PC-3 (cell line): ENCODE measurements at regions not wholly inside any gene's neighbourhood (a gene's known extent, or its start where the extent isn't known, plus 50 kb on each side); places are given as distances from the start of the nearest gene placed in this dataset.

Experiments used
- ATAC-seq: fragments of 200-7000 bp; cut with Tn5 transposase; 2 replicates; pipeline ENCODE4 v1.9.1; 2020; ENCODE audit warnings: mild to moderate bottlenecking, moderate library complexity
- BruUV-seq: library from RNA; stranded (reverse); fragments of 400-500 nt; replicated peaks from 2 replicates; lab custom pipeline; 2021; lab: Mats Ljungman, UMichigan
- CTCF ChIA-PET: fragments of 300-600 bp; sonication (Branson Sonifier 250); formaldehyde crosslinking; loops from one replicate; lab custom pipeline; 2022; ENCODE audit warnings: antibody characterized with exemption; lab: Charles Lee
- POLR2A ChIA-PET: fragments of 300-600 bp; sonication (Branson Sonifier 250); formaldehyde crosslinking; loops from one replicate; lab custom pipeline; 2022; ENCODE audit warnings: antibody characterized with exemption; ENCODE audit not compliant: unreplicated experiment; lab: Charles Lee
- DNase-seq: peaks from one replicate; pipeline ENCODE4 v3.0.0-alpha.2; 2015
- H2AFZ ChIP-seq: fragments of 300-600 bp; sonication (generic); 2 replicates; pipeline ENCODE4 v1.6.0; 2016; ENCODE audit warnings: antibody characterized with exemption, low read length
- H3F3A ChIP-seq: fragments of 300-600 bp; sonication (generic); one replicate; pipeline ENCODE4 v1.6.0; 2017; ENCODE audit warnings: antibody characterized with exemption, low read length, control low read depth, mild to moderate bottlenecking; ENCODE audit not compliant: unreplicated experiment
- H3K27ac ChIP-seq: fragments of 300-600 bp; sonication (generic); 2 replicates; pipeline ENCODE4 v1.5.1; 2016; ENCODE audit warnings: mild to moderate bottlenecking, low read length
- H3K27me3 ChIP-seq: fragments of 300-600 bp; sonication (generic); 2 replicates; pipeline ENCODE4 v1.6.1; 2016; ENCODE audit warnings: low read length, mixed read lengths
- H3K36me3 ChIP-seq: fragments of 300-600 bp; sonication (generic); 2 replicates; pipeline ENCODE4 v1.6.1; 2016; ENCODE audit warnings: low read depth, mixed run types, low read length, mixed read lengths
- H3K4me1 ChIP-seq: fragments of 300-600 bp; sonication (generic); 2 replicates; pipeline ENCODE4 v1.5.1; 2016; ENCODE audit warnings: low read length; ENCODE audit not compliant: insufficient read depth
- H3K4me2 ChIP-seq: fragments of 300-600 bp; sonication (generic); 2 replicates; pipeline ENCODE4 v1.6.0; 2016; ENCODE audit warnings: low read length
- H3K4me3 ChIP-seq: fragments of 300-600 bp; sonication (generic); 2 replicates; pipeline ENCODE4 v1.5.1; 2016; ENCODE audit warnings: mild to moderate bottlenecking, low read length, mixed read lengths
- H3K79me2 ChIP-seq: fragments of 300-600 bp; sonication (generic); 2 replicates; pipeline ENCODE4 v1.6.1; 2017; ENCODE audit warnings: low read length, mixed read lengths
- H3K9ac ChIP-seq: fragments of 300-600 bp; sonication (generic); 2 replicates; pipeline ENCODE4 v1.6.0; 2016; ENCODE audit warnings: mild to moderate bottlenecking, low read length
- H3K9me2 ChIP-seq: fragments of 300-600 bp; sonication (generic); replicated peaks from 2 replicates; pipeline ENCODE4 v1.6.1; 2016; ENCODE audit warnings: mixed run types, low read length, mixed read lengths
- H3K9me3 ChIP-seq: fragments of 300-600 bp; sonication (generic); 2 replicates; pipeline ENCODE4 v1.6.1; 2016; ENCODE audit warnings: low read length, mixed read lengths
- H4K20me1 ChIP-seq: fragments of 300-600 bp; sonication (generic); 2 replicates; pipeline ENCODE4 v1.6.1; 2016; ENCODE audit warnings: low read length, mixed read lengths
- EZH2 ChIP-seq: fragments of 300-600 bp; sonication (generic); IDR thresholded peaks from one replicate; pipeline ENCODE4 v1.6.1; 2017; ENCODE audit warnings: antibody characterized with exemption, mild to moderate bottlenecking, low read length; ENCODE audit not compliant: unreplicated experiment
- EZH2phosphoT487 ChIP-seq: fragments of 300-600 bp; sonication (generic); IDR thresholded peaks from 2 replicates; pipeline ENCODE4 v1.6.1; 2018; ENCODE audit warnings: mild to moderate bottlenecking, antibody characterized with exemption, low read length, borderline replicate concordance
- intact Hi-C: fragments of 100-400 bp; cut with micrococcal nuclease; formaldehyde crosslinking; loops from 2 replicates; pipeline ENCODE4 v1.9.0; 2023
- TF ChIP-seq, protein P1 (sequence below): fragments of 300-600 bp; sonication (generic); conservative IDR thresholded peaks from 2 replicates; pipeline ENCODE4 v1.5.1; 2017; ENCODE audit warnings: antibody characterized with exemption, low read depth, mild to moderate bottlenecking, low read length

DNA sequence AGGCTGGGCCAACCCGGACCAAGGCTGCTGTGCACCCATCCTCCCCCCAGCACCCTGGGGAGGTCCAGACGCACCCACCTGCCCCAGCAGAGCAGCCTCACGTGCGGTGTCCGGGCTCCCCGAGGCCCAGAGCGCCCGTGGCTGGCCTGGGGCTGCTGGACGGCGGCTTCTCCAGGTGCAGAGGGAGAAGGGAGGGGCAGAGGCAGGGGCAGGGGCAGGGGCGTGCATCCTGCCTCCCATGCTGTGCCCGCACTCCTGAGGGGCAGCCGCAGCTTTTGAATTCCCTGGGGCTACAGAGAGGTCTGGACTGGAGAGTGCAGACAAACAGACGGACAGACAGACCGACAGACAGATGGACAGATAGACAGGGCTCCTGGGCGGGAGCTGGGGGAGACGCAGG is 83.6 kb upstream of the PRR5 start:
- Histone ChIP-seq H3K27me3 (no peaks in the 10 kb centered on the region), H3K9me2 (no peaks in the 10 kb centered on the region), H3K9me3 (no peaks in the 10 kb centered on the region), H3K79me2 (no peaks in the 10 kb centered on the region), H3K36me3 (no peaks in the 10 kb centered on the region), H3K4me2 (no peak overlapping the region), H2AFZ (no peak overlapping the region), H3K4me3 (no peak overlapping the region), H3K4me1 (no peaks in the 10 kb centered on the region), H3K9ac (no peak overlapping the region), H3F3A (no peaks in the 10 kb centered on the region), H3K27ac (no peak overlapping the region), H4K20me1 (no peaks in the 10 kb centered on the region)
- ATAC-seq (no peak), DNase-seq (no peak)
- intact Hi-C loops, result no loop called here
- TF ChIP-seq, protein P1, sequence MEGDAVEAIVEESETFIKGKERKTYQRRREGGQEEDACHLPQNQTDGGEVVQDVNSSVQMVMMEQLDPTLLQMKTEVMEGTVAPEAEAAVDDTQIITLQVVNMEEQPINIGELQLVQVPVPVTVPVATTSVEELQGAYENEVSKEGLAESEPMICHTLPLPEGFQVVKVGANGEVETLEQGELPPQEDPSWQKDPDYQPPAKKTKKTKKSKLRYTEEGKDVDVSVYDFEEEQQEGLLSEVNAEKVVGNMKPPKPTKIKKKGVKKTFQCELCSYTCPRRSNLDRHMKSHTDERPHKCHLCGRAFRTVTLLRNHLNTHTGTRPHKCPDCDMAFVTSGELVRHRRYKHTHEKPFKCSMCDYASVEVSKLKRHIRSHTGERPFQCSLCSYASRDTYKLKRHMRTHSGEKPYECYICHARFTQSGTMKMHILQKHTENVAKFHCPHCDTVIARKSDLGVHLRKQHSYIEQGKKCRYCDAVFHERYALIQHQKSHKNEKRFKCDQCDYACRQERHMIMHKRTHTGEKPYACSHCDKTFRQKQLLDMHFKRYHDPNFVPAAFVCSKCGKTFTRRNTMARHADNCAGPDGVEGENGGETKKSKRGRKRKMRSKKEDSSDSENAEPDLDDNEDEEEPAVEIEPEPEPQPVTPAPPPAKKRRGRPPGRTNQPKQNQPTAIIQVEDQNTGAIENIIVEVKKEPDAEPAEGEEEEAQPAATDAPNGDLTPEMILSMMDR, result no peak
- TF ChIP-seq EZH2phosphoT487 (no peak), EZH2 (no peak)
- no TSS peak for BruUV-seq
- ChIA-PET CTCF (no interaction called here), POLR2A (no interaction called here)

DNA sequence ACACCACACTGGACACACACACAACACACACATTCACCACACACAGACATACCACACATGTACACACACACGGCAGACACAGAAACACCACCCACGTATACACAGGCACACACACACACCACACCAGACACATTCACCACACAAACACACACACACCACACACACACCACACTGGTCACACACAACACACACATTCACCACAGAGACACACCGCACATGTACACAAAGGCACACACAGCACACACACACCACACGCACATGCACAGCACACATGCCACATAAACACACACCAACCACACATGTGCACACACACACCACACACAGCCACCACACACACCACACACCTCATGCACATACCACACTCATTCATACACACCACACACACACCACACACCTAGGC is 84.2 kb upstream of the PRR5 start:
- Histone ChIP-seq H3K4me1 (no peaks in the 10 kb centered on the region), H3K9me2 (no peaks in the 10 kb centered on the region), H3K4me2 (no peak overlapping the region), H3K27me3 (no peaks in the 10 kb centered on the region), H3K4me3 (no peak overlapping the region), H3K27ac (no peak overlapping the region), H3K9me3 (no peaks in the 10 kb centered on the region), H3F3A (no peaks in the 10 kb centered on the region), H3K79me2 (no peaks in the 10 kb centered on the region), H3K9ac (no peak overlapping the region), H3K36me3 (no peaks in the 10 kb centered on the region), H2AFZ (no peak overlapping the region), H4K20me1 (no peaks in the 10 kb centered on the region)
- no TSS peak for BruUV-seq
- ATAC-seq, result no peak
- CTCF ChIA-PET, result no interaction called here
- intact Hi-C loops, result no loop called here
- POLR2A ChIA-PET, result no interaction called here
- TF ChIP-seq EZH2phosphoT487, result no peak
- TF ChIP-seq, protein P1, result no peak
- TF ChIP-seq EZH2, result no peak
- no peak for DNase-seq

DNA sequence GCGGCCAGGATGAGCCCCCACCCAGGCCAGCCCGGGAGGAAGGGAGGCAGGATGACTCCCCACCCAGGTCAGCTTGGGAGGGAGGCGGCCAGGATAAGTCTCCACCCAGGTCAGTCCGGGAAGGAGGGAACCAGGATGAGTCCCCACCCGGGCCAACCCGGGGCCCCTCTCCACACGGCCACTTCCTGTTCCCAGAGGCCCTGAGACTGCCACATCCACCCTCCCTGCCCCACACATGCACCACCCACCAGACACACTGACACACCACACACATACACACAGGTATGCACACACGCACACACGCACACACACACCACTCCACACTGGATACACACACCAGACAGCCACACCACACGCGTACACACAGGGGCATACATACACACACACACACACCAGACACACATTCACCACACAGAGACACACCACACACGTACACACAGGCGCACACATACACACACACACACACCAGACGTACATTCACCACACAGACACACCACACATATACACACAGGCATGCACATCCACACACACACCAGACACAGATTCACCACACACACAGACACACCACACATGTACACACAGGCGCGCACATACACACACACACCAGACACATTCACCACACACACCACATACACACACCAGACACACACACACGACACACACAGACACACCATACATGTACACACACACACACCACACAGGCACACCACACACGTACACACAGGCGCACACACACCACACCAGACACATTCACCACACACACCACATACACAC is 84.9 kb upstream of the PRR5 start:
- H3F3A ChIP-seq, result no peaks in the 10 kb centered on the region
- no peaks in the 10 kb centered on the region for H4K20me1 ChIP-seq
- H3K4me3 ChIP-seq, result no peak overlapping the region
- ATAC-seq (no peak), DNase-seq (no peak)
- H3K9ac ChIP-seq, result no peak overlapping the region
- TF ChIP-seq, protein P1, result no peak
- no peak for TF ChIP-seq EZH2
- no peak for TF ChIP-seq EZH2phosphoT487
- POLR2A ChIA-PET, result no interaction called here
- CTCF ChIA-PET, result no interaction called here
- H3K4me2 ChIP-seq, result no peak overlapping the region
- H3K9me2 ChIP-seq, result no peaks in the 10 kb centered on the region
- H2AFZ ChIP-seq, result no peak overlapping the region
- no TSS peak for BruUV-seq
- H3K4me1 ChIP-seq, result no peaks in the 10 kb centered on the region
- H3K9me3 ChIP-seq, result 0 out of 2 replicates have a peak, but pooled peaks cover 2% of the 10 kb centered on the region
- intact Hi-C loops, result no loop called here
- no peaks in the 10 kb centered on the region for H3K36me3 ChIP-seq
- no peak overlapping the region for H3K27ac ChIP-seq
- no peaks in the 10 kb centered on the region for H3K79me2 ChIP-seq
- no peaks in the 10 kb centered on the region for H3K27me3 ChIP-seq
